ENCODE measurements at regions not wholly inside any gene's neighbourhood (a gene's known extent, or its start where the extent isn't known, plus 50 kb on each side); places are given as distances from the start of the nearest gene placed in this dataset.
A peak's percentile ranks its signal among the peaks of the same experiment; 100 is the strongest.

GRCh38 chr12:114917307-114917706 is 233.3 kb upstream of the TBX3 start:
- Histone ChIP-seq H3K9me3 (peaks cover 0 to 7% (median 0%) of the 10 kb centered on the region in 3 donors), H3K4me1 (no peaks in the 10 kb centered on the region), H3K4me3 (no peak overlapping the region), H3K27ac (no peak overlapping the region), H3K36me3 (no peaks in the 10 kb centered on the region), H3K27me3 (no peaks in the 10 kb centered on the region)
- DNase-seq: no peak
- in situ Hi-C loops (cut with MboI; ENCODE audit: low sequenced_read_pairs in 4 of 4) (no loop called here), intact Hi-C loops (cut with DNase I; ENCODE audit: low total_unique reads) (no loop called here)
- no peak for ATAC-seq
- TF ChIP-seq POLR2A (IDR thresholded peaks at IDR 0.05) (no peak), CTCF (IDR thresholded peaks at IDR 0.05 in 4 of 5, conservative IDR thresholded peaks at IDR 0.05 in 1 of 5) (no peak)

GRCh38 chr12:114916541-114916940 is 232.6 kb upstream of the TBX3 start:
- intact Hi-C loops (cut with DNase I; ENCODE audit: low total_unique reads): no loop called here
- Histone ChIP-seq H3K27me3 (no peaks in the 10 kb centered on the region), H3K9me3 (peaks cover 0 to 7% (median 0%) of the 10 kb centered on the region in 3 donors), H3K36me3 (no peaks in the 10 kb centered on the region), H3K4me1 (no peaks in the 10 kb centered on the region), H3K27ac (no peak overlapping the region), H3K4me3 (no peak overlapping the region)
- in situ Hi-C loops (cut with MboI; ENCODE audit: low sequenced_read_pairs in 4 of 4): no loop called here
- no peak for TF ChIP-seq POLR2A (IDR thresholded peaks at IDR 0.05)
- TF ChIP-seq CTCF (IDR thresholded peaks at IDR 0.05 in 4 of 5, conservative IDR thresholded peaks at IDR 0.05 in 1 of 5): no peak
- DNase-seq: no peak
- no peak for ATAC-seq

GRCh38 chr12:114916124-114916523 is 232.1 kb upstream of the TBX3 start:
- DNase-seq: no peak
- ATAC-seq: no peak
- no peaks in the 10 kb centered on the region for H3K27me3 ChIP-seq
- in situ Hi-C loops (cut with MboI; ENCODE audit: low sequenced_read_pairs in 4 of 4) (no loop called here), intact Hi-C loops (cut with DNase I; ENCODE audit: low total_unique reads) (no loop called here)
- no peak for TF ChIP-seq POLR2A (IDR thresholded peaks at IDR 0.05)
- TF ChIP-seq CTCF (IDR thresholded peaks at IDR 0.05 in 4 of 5, conservative IDR thresholded peaks at IDR 0.05 in 1 of 5): no peak
- H3K4me1 ChIP-seq: no peaks in the 10 kb centered on the region
- peaks cover 0 to 7% (median 0%) of the 10 kb centered on the region in 3 donors for H3K9me3 ChIP-seq
- H3K4me3 ChIP-seq: no peak overlapping the region
- H3K27ac ChIP-seq: no peak overlapping the region
- no peaks in the 10 kb centered on the region for H3K36me3 ChIP-seq

- intact Hi-C loops (cut with DNase I; ENCODE audit: low total_unique reads) (loop anchor here (1.0 kb wide), 1 partner anchor 230 kb away; the partner anchor contains the start of gene TBX3), in situ Hi-C loops (cut with MboI; ENCODE audit: low sequenced_read_pairs in 4 of 4) (no loop called here)
- Histone ChIP-seq H3K4me3 (no peak overlapping the region), H3K27ac (peak overlapping the region in 2 of 4 donors; percentile 16 to 61), H3K27me3 (no peaks in the 10 kb centered on the region), H3K9me3 (peaks cover 0 to 7% (median 0%) of the 10 kb centered on the region in 3 donors), H3K4me1 (no peaks in the 10 kb centered on the region), H3K36me3 (no peaks in the 10 kb centered on the region)
- ATAC-seq (peak; percentile 82 to 87), DNase-seq (peak in 1 of 2 donors; percentile 13)
- no peak for TF ChIP-seq POLR2A (IDR thresholded peaks at IDR 0.05)
- no peak for TF ChIP-seq CTCF (IDR thresholded peaks at IDR 0.05 in 4 of 5, conservative IDR thresholded peaks at IDR 0.05 in 1 of 5)
These were observed 230.2 kb upstream of the TBX3 start for GRCh38 chr12:114913871-114914801.

All from gastrocnemius medialis (tissue), 4 donors.